ENCODE measurements at regions not wholly inside any gene's neighbourhood (a gene's known extent, or its start where the extent isn't known, plus 50 kb on each side); places are given as distances from the start of the nearest gene placed in this dataset.

DNA sequence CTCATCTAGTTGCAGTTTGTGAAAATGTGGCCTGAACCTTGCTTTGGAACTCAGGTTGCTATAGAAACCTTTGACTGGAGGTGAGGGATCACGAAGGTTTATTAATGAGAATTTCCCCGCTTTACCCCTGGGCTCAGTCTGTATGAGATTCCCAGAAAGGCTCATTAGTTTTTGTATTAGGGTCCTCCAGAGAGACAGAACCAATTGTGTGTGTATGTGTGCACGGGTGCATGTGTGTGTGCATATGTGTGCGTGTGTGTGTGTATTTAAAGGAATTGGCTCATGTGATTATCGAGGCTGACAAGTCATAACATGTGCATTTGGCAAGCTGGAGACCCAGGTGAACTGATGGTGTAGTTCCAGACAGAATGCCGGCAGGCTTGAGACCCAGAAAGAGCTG, 113.8 kb upstream of the DLX2 start:
- TF ChIP-seq, protein P1, sequence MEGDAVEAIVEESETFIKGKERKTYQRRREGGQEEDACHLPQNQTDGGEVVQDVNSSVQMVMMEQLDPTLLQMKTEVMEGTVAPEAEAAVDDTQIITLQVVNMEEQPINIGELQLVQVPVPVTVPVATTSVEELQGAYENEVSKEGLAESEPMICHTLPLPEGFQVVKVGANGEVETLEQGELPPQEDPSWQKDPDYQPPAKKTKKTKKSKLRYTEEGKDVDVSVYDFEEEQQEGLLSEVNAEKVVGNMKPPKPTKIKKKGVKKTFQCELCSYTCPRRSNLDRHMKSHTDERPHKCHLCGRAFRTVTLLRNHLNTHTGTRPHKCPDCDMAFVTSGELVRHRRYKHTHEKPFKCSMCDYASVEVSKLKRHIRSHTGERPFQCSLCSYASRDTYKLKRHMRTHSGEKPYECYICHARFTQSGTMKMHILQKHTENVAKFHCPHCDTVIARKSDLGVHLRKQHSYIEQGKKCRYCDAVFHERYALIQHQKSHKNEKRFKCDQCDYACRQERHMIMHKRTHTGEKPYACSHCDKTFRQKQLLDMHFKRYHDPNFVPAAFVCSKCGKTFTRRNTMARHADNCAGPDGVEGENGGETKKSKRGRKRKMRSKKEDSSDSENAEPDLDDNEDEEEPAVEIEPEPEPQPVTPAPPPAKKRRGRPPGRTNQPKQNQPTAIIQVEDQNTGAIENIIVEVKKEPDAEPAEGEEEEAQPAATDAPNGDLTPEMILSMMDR (IDR thresholded peaks at IDR 0.05), result no peak
- TF ChIP-seq EZH2 (IDR thresholded peaks at IDR 0.05; ENCODE audit: borderline replicate concordance, insufficient read depth, low read depth, low read length, poor library complexity, severe bottlenecking), result no peak
